GM12873 (cell line): ENCODE measurements at regions not wholly inside any gene's neighbourhood (a gene's known extent, or its start where the extent isn't known, plus 50 kb on each side); places are given as distances from the start of the nearest gene placed in this dataset.

Experiments
- CTCF ChIP-seq: IDR thresholded peaks from 2 replicates; pipeline ENCODE4 v1.5.1; 2012; ENCODE audit warnings: low read depth, mild to moderate bottlenecking, moderate library complexity, low read length, control low read depth; ENCODE audit not compliant: insufficient read depth; ENCODE audit errors: missing control alignments

GRCh38 chr11:28701760-28702449, 593.7 kb downstream of the METTL15 start:
- no peak for TF ChIP-seq CTCF

- no peak for TF ChIP-seq CTCF
These were observed 591.5 kb downstream of the METTL15 start for GRCh38 chr11:28699701-28700100.

- peak; percentile 79 for TF ChIP-seq CTCF
These were observed 590.0 kb downstream of the METTL15 start for GRCh38 chr11:28697920-28698827.

- TF ChIP-seq CTCF, result no peak
These were observed 588.4 kb downstream of the METTL15 start for GRCh38 chr11:28696591-28696990.

- no peak for TF ChIP-seq CTCF
These were observed 582.6 kb downstream of the METTL15 start for GRCh38 chr11:28690746-28691145.

- no peak for TF ChIP-seq CTCF
These were observed 575.9 kb downstream of the METTL15 start for GRCh38 chr11:28684011-28684586.

- TF ChIP-seq CTCF, result no peak
These were observed 571.7 kb downstream of the METTL15 start for GRCh38 chr11:28679795-28680468.
